Naive thymus-derived CD4-positive, alpha-beta T cell (primary cell): ENCODE measurements at regions not wholly inside any gene's neighbourhood (a gene's known extent, or its start where the extent isn't known, plus 50 kb on each side); places are given as distances from the start of the nearest gene placed in this dataset.

Experiments used
- ATAC-seq: fragments of 150-1000 bp; cut with Tn5 transposase; 2 replicates; pipeline ENCODE4 v1.10.0; 2021; ENCODE audit warnings: mild to moderate bottlenecking, moderate library complexity
- CTCF ChIA-PET: fragments of 350-600 bp; sonication (Branson Sonifier 250); formaldehyde crosslinking; loops from one replicate; lab custom pipeline; 2021; ENCODE audit warnings: antibody characterized with exemption; lab: Charles Lee
- POLR2A ChIA-PET: fragments of 350-600 bp; sonication (Branson Sonifier 250); formaldehyde crosslinking; loops from one replicate; lab custom pipeline; 2021; ENCODE audit warnings: antibody characterized with exemption, inconsistent platforms; lab: Charles Lee
- DNase-seq, 9 donors: peaks; one replicate each; pipeline versions ENCODE4 v3.0.0 to v3.0.0-alpha.2; 2020 to 2022; ENCODE audit warnings: mixed read lengths in 1 of 9
- H3K27ac ChIP-seq: one replicate; pipeline ENCODE4 v1.7.0; 2013; ENCODE audit warnings: mild to moderate bottlenecking, low read depth, low read length, moderate library complexity
- H3K27me3 ChIP-seq, 2 donors: one replicate each; pipeline ENCODE4 v1.7.0; 2013; ENCODE audit warnings: low read length in 2 of 2, mild to moderate bottlenecking in 2 of 2, moderate library complexity in 2 of 2; ENCODE audit not compliant: control insufficient read depth in 2 of 2, insufficient read depth in 2 of 2
- H3K36me3 ChIP-seq, 3 experiments: 1 replicate in 2 of 3; 2 replicates in 1 of 3; pipeline ENCODE4 v1.7.0; 2013; ENCODE audit warnings: low read length in 3 of 3, mild to moderate bottlenecking in 3 of 3, moderate library complexity in 1 of 3; ENCODE audit not compliant: insufficient read depth in 3 of 3, control insufficient read depth in 2 of 3
- H3K4me1 ChIP-seq, 2 donors: one replicate each; pipeline ENCODE4 v1.7.0; 2013; ENCODE audit warnings: low read length in 2 of 2, mild to moderate bottlenecking in 2 of 2, moderate library complexity in 1 of 2; ENCODE audit not compliant: control insufficient read depth in 2 of 2, insufficient read depth in 2 of 2
- H3K4me3 ChIP-seq: 2 replicates; pipeline ENCODE4 v1.7.0; 2013; ENCODE audit warnings: mild to moderate bottlenecking, low read length
- H3K9me3 ChIP-seq, 3 experiments: 1 replicate in 2 of 3; 2 replicates in 1 of 3; pipeline ENCODE4 v1.7.0; 2013; ENCODE audit warnings: low read length in 3 of 3; ENCODE audit not compliant: control insufficient read depth in 2 of 3
- H3K27ac Mint-ChIP-seq, 9 donors: one replicate each; pipeline ENCODE4 v1.8.0; 2020 to 2022; ENCODE audit warnings: mixed read lengths in 9 of 9, mild to moderate bottlenecking in 8 of 9, moderate library complexity in 5 of 9, inconsistent platforms in 2 of 9
- H3K27me3 Mint-ChIP-seq, 5 donors: one replicate each; pipeline ENCODE4 v1.8.0; 2021 to 2022; ENCODE audit warnings: mixed read lengths in 5 of 5, mild to moderate bottlenecking in 1 of 5
- H3K36me3 Mint-ChIP-seq, 5 donors: one replicate each; pipeline ENCODE4 v1.8.0; 2020 to 2022; ENCODE audit warnings: mixed read lengths in 5 of 5, mild to moderate bottlenecking in 3 of 5, inconsistent platforms in 1 of 5
- H3K4me1 Mint-ChIP-seq, 7 donors: one replicate each; pipeline ENCODE4 v1.8.0; 2020 to 2022; ENCODE audit warnings: mixed read lengths in 7 of 7, mild to moderate bottlenecking in 3 of 7, inconsistent platforms in 1 of 7
- H3K4me3 Mint-ChIP-seq, 10 donors: one replicate each; pipeline ENCODE4 v1.8.0; 2020 to 2022; ENCODE audit warnings: mild to moderate bottlenecking in 10 of 10, mixed read lengths in 10 of 10, moderate library complexity in 6 of 10, inconsistent platforms in 2 of 10
- H3K9me3 Mint-ChIP-seq, 11 donors: one replicate each; pipeline ENCODE4 v1.8.0; 2020 to 2022; ENCODE audit warnings: mixed read lengths in 11 of 11, mild to moderate bottlenecking in 4 of 11, inconsistent platforms in 1 of 11, moderate library complexity in 1 of 11
- intact Hi-C, 2 donors: fragments of 100-400 bp; cut with micrococcal nuclease; formaldehyde crosslinking; loops; one replicate each; pipeline ENCODE4 v1.15.1; 2023

GRCh38 chr12:81000831-81001230, 63.1 kb upstream of the LIN7A start:
- ChIA-PET POLR2A (no interaction called here), CTCF (no interaction called here)
- H3K9me3 Mint-ChIP-seq, result peaks cover 0 to 4% (median 2%) of the 10 kb centered on the region in 11 donors
- H3K4me3 Mint-ChIP-seq, result no peak overlapping the region
- Histone ChIP-seq H3K9me3 (no peaks in the 10 kb centered on the region), H3K36me3 (no peaks in the 10 kb centered on the region), H3K4me1 (no peaks in the 10 kb centered on the region), H3K4me3 (no peak overlapping the region), H3K27ac (no peak overlapping the region), H3K27me3 (no peaks in the 10 kb centered on the region)
- DNase-seq (no peak), ATAC-seq (no peak)
- intact Hi-C loops, result no loop called here
- no peaks in the 10 kb centered on the region for H3K27me3 Mint-ChIP-seq
- no peaks in the 10 kb centered on the region for H3K36me3 Mint-ChIP-seq
- no peak overlapping the region for H3K27ac Mint-ChIP-seq
- peaks cover 0 to 3% (median 0%) of the 10 kb centered on the region in 7 donors for H3K4me1 Mint-ChIP-seq

GRCh38 chr12:80988986-80989385, 51.3 kb upstream of the LIN7A start:
- POLR2A ChIA-PET, result no interaction called here
- no peaks in the 10 kb centered on the region for H3K4me1 Mint-ChIP-seq
- H3K4me1 ChIP-seq, result no peaks in the 10 kb centered on the region
- H3K4me3 Mint-ChIP-seq, result no peak overlapping the region
- no peak overlapping the region for H3K4me3 ChIP-seq
- no peak overlapping the region for H3K27ac ChIP-seq
- H3K27me3 ChIP-seq, result no peaks in the 10 kb centered on the region
- H3K9me3 ChIP-seq, result no peaks in the 10 kb centered on the region
- CTCF ChIA-PET, result no interaction called here
- no peaks in the 10 kb centered on the region for H3K36me3 ChIP-seq
- peaks cover 0 to 19% (median 7%) of the 10 kb centered on the region in 11 donors for H3K9me3 Mint-ChIP-seq
- ATAC-seq (peak; percentile 80), DNase-seq (no peak)
- H3K27me3 Mint-ChIP-seq, result no peaks in the 10 kb centered on the region
- no peak overlapping the region for H3K27ac Mint-ChIP-seq
- H3K36me3 Mint-ChIP-seq, result no peaks in the 10 kb centered on the region
- intact Hi-C loops, result no loop called here
